Jurkat, Clone E6-1 (cell line): ENCODE measurements at regions not wholly inside any gene's neighbourhood (a gene's known extent, or its start where the extent isn't known, plus 50 kb on each side); places are given as distances from the start of the nearest gene placed in this dataset.

Source experiments
- DNase-seq: peaks from one replicate; pipeline ENCODE4 v3.0.0-alpha.2; 2011; ENCODE audit warnings: low read depth, low spot score
- H3K4me3 ChIP-seq: 2 replicates; pipeline ENCODE4 v1.5.1; 2011; ENCODE audit warnings: mild to moderate bottlenecking, low read length, control low read depth, moderate library complexity

- no peak overlapping the region for H3K4me3 ChIP-seq
- no peak for DNase-seq
Observed at GRCh38 chr16:86305440-86305839, 204.9 kb upstream of the FOXF1 start.

DNA sequence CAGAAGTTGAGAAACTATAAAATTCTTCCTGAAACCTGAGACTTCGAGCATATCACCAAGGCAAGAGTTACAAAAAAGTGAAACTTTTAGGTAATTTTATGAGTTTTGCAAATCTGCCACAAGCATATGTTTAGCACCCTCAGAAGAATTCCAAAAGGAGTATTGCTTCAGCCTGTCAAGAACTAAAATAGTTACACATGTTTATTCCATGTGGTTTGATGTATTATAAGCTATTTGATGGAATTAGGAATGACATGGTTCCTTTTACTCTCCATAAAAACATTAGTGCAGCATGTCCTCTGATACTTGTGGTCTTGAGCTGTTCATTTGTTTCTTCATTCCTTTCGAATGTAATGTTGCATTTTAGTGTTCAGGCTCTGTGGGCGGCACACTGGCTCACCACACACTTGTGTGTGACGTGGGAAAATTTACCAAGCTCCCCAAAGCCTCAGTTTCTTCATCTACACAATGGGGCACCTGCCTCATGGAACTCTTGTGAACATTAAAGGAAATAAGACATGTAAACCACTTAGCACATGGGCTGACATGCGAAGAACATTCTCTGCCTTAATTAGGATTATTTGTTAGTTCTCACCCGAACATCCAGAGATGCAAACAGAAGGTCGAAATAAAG lies 204.2 kb upstream of the FOXF1 start:
- no peak overlapping the region for H3K4me3 ChIP-seq
- no peak for DNase-seq

DNA sequence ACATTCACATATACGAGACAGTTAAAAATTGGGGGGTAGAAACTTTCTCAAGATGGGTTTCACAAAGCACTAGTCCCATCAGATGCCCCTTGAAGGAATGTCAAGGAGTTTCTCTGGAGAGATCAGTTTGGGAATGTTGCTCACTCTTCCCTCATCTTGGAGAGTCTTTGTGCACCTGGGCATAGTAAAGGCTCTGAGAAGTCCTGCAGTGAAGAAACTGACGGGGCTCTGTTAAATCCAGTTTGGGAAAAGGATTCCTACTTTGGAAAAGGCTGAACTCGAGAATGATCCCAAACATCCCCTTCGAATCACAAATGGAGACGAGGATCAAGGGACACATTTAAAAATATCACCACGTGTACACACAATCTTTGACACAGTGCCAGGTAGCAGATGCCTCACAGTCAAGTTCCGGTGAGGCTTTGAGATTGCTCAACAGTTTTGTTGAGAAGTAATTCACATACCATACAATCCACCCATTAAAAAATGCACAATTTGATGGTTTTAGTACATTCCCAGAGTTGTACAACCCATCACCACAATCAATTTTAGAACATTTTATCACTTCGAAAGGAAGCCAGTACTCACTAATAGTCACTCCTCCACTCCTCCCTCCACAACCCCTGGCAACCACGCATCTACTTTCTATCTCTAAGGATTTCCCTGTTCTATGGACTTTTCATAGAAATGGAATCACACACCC lies 203.4 kb upstream of the FOXF1 start:
- DNase-seq, result no peak
- no peak overlapping the region for H3K4me3 ChIP-seq

- no peak for DNase-seq
- no peak overlapping the region for H3K4me3 ChIP-seq
Observed at GRCh38 chr16:86307514-86307903, 202.8 kb upstream of the FOXF1 start.

DNA sequence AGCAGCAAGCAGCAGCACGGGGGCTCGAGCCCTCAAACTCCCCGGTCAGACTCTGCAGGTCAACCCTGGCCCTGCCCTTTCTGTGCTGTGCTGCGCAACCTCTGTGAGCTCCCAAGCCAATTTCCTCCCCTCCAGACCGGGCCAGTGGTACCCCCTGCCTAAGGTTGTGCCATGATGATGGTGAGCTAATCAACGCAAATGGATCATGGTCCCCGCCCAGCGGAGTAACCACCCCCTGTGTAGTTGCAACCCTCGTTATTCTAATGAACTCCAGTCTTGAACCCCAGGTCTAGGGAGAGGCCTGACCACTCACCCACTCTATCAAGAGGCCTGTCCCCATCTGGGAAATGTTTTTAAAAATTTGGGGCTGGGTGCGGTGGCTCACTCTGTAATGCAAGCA lies 201.8 kb upstream of the FOXF1 start:
- no peak overlapping the region for H3K4me3 ChIP-seq
- DNase-seq, result no peak

GRCh38 chr16:86313631-86314030 lies 196.7 kb upstream of the FOXF1 start:
- DNase-seq, result no peak
- H3K4me3 ChIP-seq, result no peak overlapping the region

DNA sequence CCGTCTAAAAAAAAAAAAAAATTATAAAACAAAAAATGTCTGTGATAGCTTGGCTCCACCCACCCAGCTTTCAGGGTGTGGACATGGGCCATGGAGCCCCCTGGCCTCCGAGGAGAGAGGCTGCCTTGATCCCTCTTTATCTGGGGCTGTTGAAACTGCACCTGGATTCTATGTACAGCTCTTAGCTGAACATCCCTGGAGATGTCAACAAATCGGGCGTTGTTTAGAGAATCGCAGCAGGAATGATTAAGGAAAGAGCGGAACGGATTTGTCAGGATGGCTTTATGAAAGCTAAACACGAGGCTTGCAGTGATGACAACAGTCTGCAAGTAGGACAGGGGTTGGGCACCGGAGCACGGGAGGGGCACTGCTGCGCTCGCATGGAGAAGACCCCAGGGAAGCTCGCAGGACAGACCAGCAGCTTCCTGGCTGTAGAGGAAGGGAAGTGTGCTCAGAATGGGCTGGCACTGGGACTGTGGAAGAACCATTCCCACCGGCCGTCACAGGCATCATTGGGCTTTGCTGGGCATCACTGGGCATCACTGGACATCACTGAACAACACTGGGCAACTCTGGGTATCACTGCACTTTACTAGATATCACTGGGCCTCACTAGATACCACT lies 195.8 kb upstream of the FOXF1 start:
- H3K4me3 ChIP-seq, result no peak overlapping the region
- no peak for DNase-seq

DNA sequence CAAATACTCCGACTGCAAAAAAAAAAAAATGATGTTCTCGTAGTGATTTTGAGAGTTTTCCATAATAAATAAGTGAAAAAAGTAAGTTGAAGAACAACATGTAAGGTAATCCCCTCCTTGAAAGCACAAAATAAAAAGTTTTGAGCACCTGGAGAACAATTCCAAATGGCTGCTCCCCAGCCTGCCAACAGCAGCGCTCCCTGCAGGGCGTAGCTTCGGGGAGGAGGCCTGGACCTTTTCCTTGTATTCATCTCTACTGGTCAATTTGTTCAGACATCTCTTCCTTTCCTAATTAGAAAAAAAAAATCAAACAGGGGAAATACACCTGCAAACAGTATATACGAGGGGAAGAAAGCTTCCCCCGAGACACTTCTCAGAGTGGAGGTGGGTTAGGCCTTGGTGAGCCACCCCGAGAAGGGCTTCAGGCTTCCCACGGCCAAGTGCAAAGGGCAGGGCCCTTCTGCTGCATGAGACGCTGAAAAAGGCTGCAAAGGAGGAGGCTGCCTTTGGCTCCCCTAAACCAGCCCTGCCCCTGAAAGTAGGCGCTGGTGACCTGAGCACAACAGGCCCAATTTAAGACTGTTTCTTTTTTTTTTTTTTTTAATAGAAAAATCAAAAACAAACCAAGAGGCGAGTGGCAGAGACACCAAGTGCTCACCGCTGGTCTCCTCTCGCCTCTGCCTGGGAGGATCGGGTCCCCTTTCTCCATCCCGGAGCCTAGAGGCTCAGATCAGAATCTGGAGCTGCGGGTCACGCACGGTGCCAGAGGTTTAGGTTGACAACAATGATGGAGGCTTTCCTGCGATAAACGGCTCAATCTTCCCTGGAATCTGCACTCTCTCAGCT lies 193.1 kb upstream of the FOXF1 start:
- no peak for DNase-seq

DNA sequence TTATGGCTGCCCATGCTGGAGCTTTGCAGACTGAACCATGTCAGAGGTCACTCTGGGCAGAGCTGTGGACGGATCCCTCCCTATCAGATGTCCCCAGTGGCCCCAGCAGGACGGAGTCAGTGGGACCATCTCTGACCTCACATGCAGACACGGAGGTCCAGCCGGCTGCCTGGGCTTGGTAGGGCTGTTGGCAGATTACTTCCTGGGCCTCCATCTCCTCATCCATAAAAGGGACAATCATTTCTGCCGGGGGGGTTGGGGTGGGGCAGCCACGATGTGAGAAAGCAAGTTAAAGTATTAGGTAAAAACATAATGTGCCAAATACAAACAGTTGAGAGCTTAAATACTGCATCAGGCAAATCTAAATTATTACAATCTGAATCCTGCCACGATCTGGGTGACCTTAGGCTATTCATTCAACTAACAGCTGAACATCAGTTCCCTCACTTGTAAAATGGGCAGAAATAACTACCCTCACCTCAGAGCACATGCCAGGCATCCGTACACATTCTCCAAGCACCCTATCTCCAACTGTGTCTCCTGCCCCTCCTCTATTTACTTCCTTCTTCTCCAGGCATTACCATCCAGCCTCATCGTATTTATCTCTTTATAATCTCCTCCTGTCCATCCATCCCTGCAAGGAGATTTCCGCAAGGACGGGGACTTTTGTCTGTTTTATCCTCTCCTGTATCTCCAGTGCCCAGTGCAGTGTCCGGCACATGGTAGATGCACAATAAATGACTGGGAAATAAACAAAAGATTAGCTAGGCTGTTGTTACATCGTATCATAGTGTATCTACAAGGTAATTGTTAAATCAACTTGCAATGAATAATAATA lies 192.3 kb upstream of the FOXF1 start:
- DNase-seq, result no peak
- no peak overlapping the region for H3K4me3 ChIP-seq

More for the DNA sequence above, 193.1 kb upstream of the FOXF1 start:
- H3K4me3 ChIP-seq, result no peak overlapping the region

DNA sequence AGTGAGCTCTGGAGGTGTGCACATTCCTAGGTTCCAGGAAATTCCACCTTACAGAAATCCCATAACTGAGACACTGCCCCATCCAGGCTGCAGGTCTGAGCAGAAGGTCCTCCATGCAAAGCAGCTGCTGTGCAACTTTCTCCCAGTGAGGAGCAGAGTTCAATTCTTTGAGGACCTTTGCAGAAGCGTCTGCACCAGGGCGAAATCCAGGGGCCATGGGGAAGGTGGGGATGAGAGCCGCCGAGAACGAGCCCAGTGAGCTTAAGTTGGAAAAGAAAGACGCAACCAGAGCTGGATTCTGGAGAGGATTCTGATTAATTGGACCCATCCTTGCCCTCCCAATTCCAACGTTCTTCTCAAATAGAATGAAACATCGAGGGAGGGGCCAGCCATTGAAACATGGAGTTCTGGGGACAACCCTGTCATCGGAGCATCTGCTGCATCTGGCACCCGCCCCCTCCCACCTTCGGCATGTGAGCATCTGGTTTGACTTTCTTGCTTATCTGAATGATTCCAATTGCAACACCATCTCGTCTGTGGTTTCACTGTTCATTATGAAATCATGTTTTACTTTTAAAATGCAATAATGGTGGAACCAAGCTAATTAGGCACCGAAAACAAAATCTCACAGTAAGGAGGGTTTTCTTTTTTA lies 190.6 kb upstream of the FOXF1 start:
- H3K4me3 ChIP-seq, result no peak overlapping the region
- no peak for DNase-seq

DNA sequence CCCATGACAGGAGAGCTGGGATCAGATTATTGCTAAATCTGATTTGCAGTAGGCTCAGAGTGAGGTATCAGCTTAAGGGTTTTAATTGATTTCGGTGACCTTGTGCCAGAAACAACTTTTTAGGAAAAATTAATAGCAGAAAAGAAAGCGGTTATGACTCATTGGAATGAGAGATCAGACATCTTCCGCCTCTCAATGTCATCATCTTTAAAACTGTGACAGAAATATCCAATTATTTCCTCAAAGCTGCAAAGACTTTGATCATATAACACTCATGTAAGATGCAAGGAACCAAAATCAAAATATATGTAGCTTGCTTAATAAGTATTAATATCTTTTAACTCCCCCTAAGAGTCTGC lies 190.1 kb upstream of the FOXF1 start:
- DNase-seq, result no peak
- no peak overlapping the region for H3K4me3 ChIP-seq

DNA sequence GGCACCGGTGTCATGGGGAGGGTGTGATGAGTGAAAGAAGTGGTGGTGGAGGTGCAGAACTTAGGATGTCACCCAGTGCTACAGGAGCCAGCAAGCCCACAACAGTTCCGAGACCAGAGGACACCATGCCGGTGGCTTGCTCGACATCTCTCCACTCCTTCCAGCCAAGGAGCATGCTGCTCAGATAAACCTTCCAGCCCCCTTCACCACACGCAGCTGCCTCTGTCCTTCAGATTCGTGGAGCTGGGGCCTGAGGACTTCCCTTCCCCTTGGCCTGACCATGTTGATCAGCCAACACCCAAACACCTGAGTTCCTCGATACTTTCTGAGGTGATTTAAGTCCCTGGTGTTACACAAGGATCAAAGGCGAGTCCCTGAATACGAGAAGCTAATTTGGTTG lies 188.8 kb upstream of the FOXF1 start:
- DNase-seq, result no peak
- H3K4me3 ChIP-seq, result no peak overlapping the region

DNA sequence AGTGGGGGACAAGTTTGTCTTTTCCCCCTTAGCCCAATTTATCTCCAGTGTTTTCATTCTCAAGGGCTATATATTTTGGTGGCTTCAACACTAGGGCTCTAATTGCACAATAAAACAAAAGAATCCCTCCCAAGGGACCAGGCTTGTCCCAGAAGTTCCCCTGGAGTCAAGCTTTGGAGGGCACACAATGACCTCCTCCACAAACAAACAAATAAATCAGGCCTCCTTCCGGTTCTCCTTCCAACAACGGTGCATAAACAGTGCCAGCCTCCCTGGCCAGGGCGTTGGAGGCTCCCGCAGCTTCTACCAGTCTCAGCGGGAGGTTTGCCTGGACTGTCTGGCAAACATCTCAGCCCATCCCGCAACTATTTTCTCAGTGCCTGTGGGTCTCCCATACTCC lies 188.0 kb upstream of the FOXF1 start:
- no peak overlapping the region for H3K4me3 ChIP-seq
- no peak for DNase-seq

DNA sequence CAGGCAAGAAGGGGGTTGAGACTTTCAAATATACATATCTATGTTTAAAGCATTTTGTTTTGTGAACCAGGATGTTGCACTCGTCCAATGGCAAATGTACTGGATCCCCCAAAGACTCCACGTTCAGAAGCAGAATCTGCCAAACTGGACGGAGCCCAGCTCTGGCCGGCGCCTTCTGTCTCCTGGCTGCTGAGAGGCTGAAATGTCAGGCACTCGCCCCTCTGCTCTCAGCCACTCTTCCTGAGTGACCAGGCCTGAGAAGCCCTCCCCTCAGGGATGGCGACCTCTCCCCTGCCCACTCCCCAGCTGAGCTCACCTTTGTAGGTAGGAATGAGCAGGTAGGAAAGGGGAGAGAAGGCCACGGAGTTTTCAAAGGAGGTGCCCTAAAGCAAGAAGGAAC lies 187.5 kb upstream of the FOXF1 start:
- no peak for DNase-seq
- no peak overlapping the region for H3K4me3 ChIP-seq

- no peak for DNase-seq
- H3K4me3 ChIP-seq, result no peak overlapping the region
Observed at GRCh38 chr16:86324320-86324719, 186.0 kb upstream of the FOXF1 start.

DNA sequence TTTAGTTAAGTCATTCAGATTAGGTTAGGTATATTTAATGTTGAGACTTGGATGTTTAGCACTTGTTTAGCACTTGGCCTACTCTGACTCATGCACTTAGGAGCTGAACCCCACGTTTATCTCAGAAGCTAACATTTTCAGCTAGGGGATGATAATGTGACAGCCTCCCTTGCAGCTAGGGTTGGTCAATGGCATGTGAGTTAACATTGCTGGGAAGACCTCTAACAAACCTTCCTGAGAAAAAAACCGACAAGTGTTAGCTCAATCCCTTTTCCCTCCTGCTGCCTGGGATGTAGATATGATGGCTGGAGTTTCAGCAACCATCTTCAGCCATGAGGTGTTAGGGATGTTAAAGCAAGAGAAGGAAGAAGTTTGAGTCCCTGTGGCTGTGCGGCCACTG lies 185.0 kb upstream of the FOXF1 start:
- no peak overlapping the region for H3K4me3 ChIP-seq
- DNase-seq, result no peak

- H3K4me3 ChIP-seq, result no peak overlapping the region
- no peak for DNase-seq
Observed at GRCh38 chr16:86325895-86326294, 184.4 kb upstream of the FOXF1 start.

DNA sequence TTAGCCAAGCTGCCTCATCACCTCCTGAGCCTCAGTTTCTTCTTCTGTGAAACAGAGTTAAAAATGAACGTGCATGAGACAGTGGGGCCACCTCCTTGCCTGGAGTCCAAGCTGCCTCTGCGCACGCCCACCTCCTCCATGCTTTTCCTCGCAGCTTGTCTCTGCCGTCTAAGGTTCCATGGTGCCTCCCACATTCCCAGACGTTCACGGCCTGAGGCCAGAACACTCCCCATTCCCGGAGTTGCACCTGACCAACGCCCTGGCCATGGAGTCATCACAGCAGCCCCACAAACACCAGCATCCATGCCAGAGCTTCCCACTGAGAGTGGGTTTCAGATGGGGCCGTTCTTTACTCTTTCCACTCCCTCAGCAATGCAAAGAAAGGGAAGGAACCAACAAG lies 183.0 kb upstream of the FOXF1 start:
- DNase-seq, result no peak
- H3K4me3 ChIP-seq, result no peak overlapping the region

GRCh38 chr16:86330906-86331305 lies 179.4 kb upstream of the FOXF1 start:
- DNase-seq, result no peak
- H3K4me3 ChIP-seq, result no peak overlapping the region
